IMR-90 (cell line): ENCODE measurements at regions not wholly inside any gene's neighbourhood (a gene's known extent, or its start where the extent isn't known, plus 50 kb on each side); places are given as distances from the start of the nearest gene placed in this dataset.

ENCODE experiments used
- ATAC-seq: fragments of 200-7000 bp; cut with Tn5 transposase; 2 replicates; pipeline ENCODE4 v1.9.1; 2020; ENCODE audit warnings: low read depth, mild to moderate bottlenecking, moderate library complexity
- BruUV-seq: library from RNA; stranded (reverse); fragments of 400-500 nt; replicated peaks from 2 replicates; lab custom pipeline; 2021; lab: Mats Ljungman, UMichigan
- CTCF ChIA-PET: fragments of 300-600 bp; formaldehyde crosslinking; extraction: SDS; loops from one replicate; lab custom pipeline; 2021; ENCODE audit warnings: antibody characterized with exemption; lab: Yijun Ruan, JAX
- POLR2A ChIA-PET: fragments of 300-600 bp; sonication (Branson Sonifier 250); formaldehyde crosslinking; loops from one replicate; lab custom pipeline; 2022; ENCODE audit warnings: antibody characterized with exemption; ENCODE audit not compliant: unreplicated experiment; lab: Charles Lee
- DNase-seq: peaks from one replicate; pipeline ENCODE4 v3.0.0; 2013
- H2AFZ ChIP-seq: replicated peaks from 2 replicates; pipeline ENCODE3; 2013; ENCODE audit warnings: low read length, mild to moderate bottlenecking; ENCODE audit not compliant: poor library complexity
- H2AK5ac ChIP-seq: 2 replicates; pipeline ENCODE4 v1.6.1; 2013; ENCODE audit warnings: low read depth, low read length, inconsistent platforms
- H2AK9ac ChIP-seq: replicated peaks from 2 replicates; pipeline ENCODE3; 2013; ENCODE audit warnings: mild to moderate bottlenecking, low read depth, low read length, moderate library complexity; ENCODE audit not compliant: poor library complexity
- H2BK120ac ChIP-seq: 2 replicates; pipeline ENCODE4 v1.6.1; 2013; ENCODE audit warnings: low read depth, low read length, inconsistent platforms
- H2BK15ac ChIP-seq: 3 replicates; pipeline ENCODE4 v1.6.1; 2013; ENCODE audit warnings: low read depth, low read length, inconsistent platforms
- H2BK20ac ChIP-seq: 2 replicates; pipeline ENCODE4 v1.6.1; 2013; ENCODE audit warnings: low read depth, mild to moderate bottlenecking, inconsistent platforms, low read length, moderate library complexity
- H2BK5ac ChIP-seq: 2 replicates; pipeline ENCODE4 v1.6.1; 2013; ENCODE audit warnings: mild to moderate bottlenecking, low read depth, low read length, inconsistent platforms; ENCODE audit not compliant: poor library complexity, severe bottlenecking
- H3K14ac ChIP-seq: replicated peaks from 2 replicates; pipeline ENCODE4 v1.6.1; 2013; ENCODE audit warnings: low read depth, low read length, inconsistent platforms
- H3K18ac ChIP-seq: 2 replicates; pipeline ENCODE4 v1.6.1; 2013; ENCODE audit warnings: low read depth, low read length, control low read depth
- H3K23ac ChIP-seq: 2 replicates; pipeline ENCODE4 v1.6.1; 2013; ENCODE audit warnings: low read depth, low read length, inconsistent platforms
- H3K27ac ChIP-seq: 2 replicates; pipeline ENCODE4 v1.5.1; 2013; ENCODE audit warnings: mild to moderate bottlenecking, control low read depth, low read length; ENCODE audit not compliant: insufficient read depth
- H3K27me3 ChIP-seq: 2 replicates; pipeline ENCODE4 v1.6.1; 2013; ENCODE audit warnings: low read length; ENCODE audit not compliant: control insufficient read depth, insufficient read depth
- H3K36me3 ChIP-seq: 2 replicates; pipeline ENCODE4 v1.6.1; 2013; ENCODE audit warnings: low read length, mixed read lengths; ENCODE audit not compliant: control insufficient read depth, insufficient read depth
- H3K4ac ChIP-seq: 2 replicates; pipeline ENCODE4 v1.6.1; 2013; ENCODE audit warnings: low read depth, low read length, inconsistent platforms
- H3K4me1 ChIP-seq: 2 replicates; pipeline ENCODE4 v1.6.1; 2013; ENCODE audit warnings: low read length, mixed read lengths; ENCODE audit not compliant: control insufficient read depth, insufficient read depth
- H3K4me2 ChIP-seq: 2 replicates; pipeline ENCODE4 v1.6.1; 2013; ENCODE audit warnings: low read depth, mild to moderate bottlenecking, control low read depth, low read length, moderate library complexity
- H3K4me3 ChIP-seq: 2 replicates; pipeline ENCODE4 v1.5.1; 2013; ENCODE audit warnings: low read depth, mild to moderate bottlenecking, control low read depth, low read length, moderate library complexity; ENCODE audit not compliant: insufficient read depth
- H3K56ac ChIP-seq: 2 replicates; pipeline ENCODE4 v1.6.1; 2013; ENCODE audit warnings: low read length, inconsistent platforms; ENCODE audit not compliant: insufficient read depth; ENCODE audit errors: extremely low read depth
- H3K79me1 ChIP-seq, 2 experiments: 2 replicates each; pipeline ENCODE4 v1.6.1; 2013; ENCODE audit warnings: low read length in 2 of 2, inconsistent platforms in 1 of 2, low read depth in 1 of 2
- H3K9ac ChIP-seq: 2 replicates; pipeline ENCODE4 v1.6.1; 2013; ENCODE audit warnings: low read depth, low read length, control low read depth
- H3K9me1 ChIP-seq: 2 replicates; pipeline ENCODE4 v1.6.1; 2013; ENCODE audit warnings: low read length, inconsistent platforms; ENCODE audit not compliant: insufficient read depth
- H3K9me3 ChIP-seq: 2 replicates; pipeline ENCODE4 v1.6.1; 2013; ENCODE audit warnings: low read length; ENCODE audit not compliant: control insufficient read depth, insufficient read depth
- H4K20me1 ChIP-seq: 2 replicates; pipeline ENCODE4 v1.6.1; 2013; ENCODE audit warnings: low read length, inconsistent platforms; ENCODE audit not compliant: insufficient read depth
- H4K5ac ChIP-seq: 2 replicates; pipeline ENCODE4 v1.6.1; 2013; ENCODE audit warnings: mild to moderate bottlenecking, low read depth, low read length, control low read depth
- H4K8ac ChIP-seq, 2 experiments: 2 replicates each; pipeline ENCODE4 v1.6.1; 2013; ENCODE audit warnings: low read depth in 2 of 2, low read length in 2 of 2, control low read depth in 1 of 2, inconsistent platforms in 1 of 2
- H4K91ac ChIP-seq: 2 replicates; pipeline ENCODE4 v1.6.1; 2013; ENCODE audit warnings: low read depth, low read length, inconsistent platforms; ENCODE audit not compliant: insufficient read depth
- BHLHE40 ChIP-seq: fragments of 150-350 bp; IDR thresholded peaks from 2 replicates; pipeline ENCODE4 v1.6.1; 2016; ENCODE audit warnings: mild to moderate bottlenecking, low read depth, low read length
- CEBPB ChIP-seq: IDR thresholded peaks from 2 replicates; pipeline ENCODE4 v1.6.1; 2012; ENCODE audit warnings: low read depth, low read length, improper control_type of control experiment
- CTCF ChIP-seq: conservative IDR thresholded peaks from 2 replicates; pipeline ENCODE4 v1.5.1; 2012; ENCODE audit warnings: mild to moderate bottlenecking, low read depth, low read length, improper control_type of control experiment
- FOS ChIP-seq: fragments of 150-350 bp; IDR thresholded peaks from 2 replicates; pipeline ENCODE4 v1.6.1; 2016; ENCODE audit warnings: low read depth, low read length
- MAFK ChIP-seq: IDR thresholded peaks from 2 replicates; pipeline ENCODE4 v1.6.1; 2012; ENCODE audit warnings: low read depth, low read length, improper control_type of control experiment
- MAZ ChIP-seq: IDR thresholded peaks from 2 replicates; pipeline ENCODE4 v1.6.1; 2012; ENCODE audit warnings: low read depth, mild to moderate bottlenecking, low read length, improper control_type of control experiment, moderate library complexity, borderline replicate concordance
- MXI1 ChIP-seq: IDR thresholded peaks from 2 replicates; pipeline ENCODE4 v1.6.1; 2012; ENCODE audit warnings: low read depth, mild to moderate bottlenecking, low read length, moderate library complexity, borderline replicate concordance
- NFE2L2 ChIP-seq: fragments of 150-350 bp; IDR thresholded peaks from 2 replicates; pipeline ENCODE4 v1.6.1; 2016; ENCODE audit warnings: low read depth, mild to moderate bottlenecking, low read length
- POLR2A ChIP-seq: IDR thresholded peaks from 2 replicates; pipeline ENCODE4 v1.6.1; 2012; ENCODE audit warnings: mild to moderate bottlenecking, low read depth, low read length
- RAD21 ChIP-seq: IDR thresholded peaks from 2 replicates; pipeline ENCODE4 v1.6.1; 2012; ENCODE audit warnings: low read length, improper control_type of control experiment
- RFX5 ChIP-seq: IDR thresholded peaks from 2 replicates; pipeline ENCODE4 v1.8.0; 2012; ENCODE audit warnings: low read depth, mild to moderate bottlenecking, low read length, moderate library complexity
- SMC3 ChIP-seq: fragments of 150-350 bp; IDR thresholded peaks from 2 replicates; pipeline ENCODE4 v1.6.1; 2016; ENCODE audit warnings: low read depth, mild to moderate bottlenecking, antibody characterized with exemption, low read length, moderate library complexity
- WGBS, 2 experiments: methylation state at CpG; one replicate each; pipeline versions ENCODE4 v1.1.5 to v1.1.7; 2013; ENCODE audit warnings: missing lambda C conversion rate in 2 of 2; ENCODE audit not compliant: insufficient read length in 1 of 2; ENCODE audit errors: extremely low coverage in 2 of 2; 5-methylcytosine and 5-hydroxymethylcytosine counted together
- dilution Hi-C: fragments of 300-500 bp; cut with HindIII; formaldehyde crosslinking; loops from one replicate; pipeline ENCODE4 v1.14.3; 2018; ENCODE audit warnings: low sequenced_read_pairs; ENCODE audit not compliant: unreplicated experiment
- in situ Hi-C: fragments of 300-500 bp; cut with MboI; formaldehyde crosslinking; loops from 3 replicates; pipeline ENCODE4 v1.14.3; 2019; ENCODE audit warnings: low sequenced_read_pairs, inconsistent platforms, mixed read lengths
- intact Hi-C: fragments of 100-400 bp; cut with micrococcal nuclease; formaldehyde crosslinking; loops from 2 replicates; pipeline ENCODE4 v1.10.0; 2022
- TF ChIP-seq, protein P1 (sequence below): fragments of 150-350 bp; IDR thresholded peaks from 2 replicates; pipeline ENCODE4 v1.6.1; 2016; ENCODE audit warnings: low read depth, mild to moderate bottlenecking, low read length, moderate library complexity, borderline replicate concordance

DNA sequence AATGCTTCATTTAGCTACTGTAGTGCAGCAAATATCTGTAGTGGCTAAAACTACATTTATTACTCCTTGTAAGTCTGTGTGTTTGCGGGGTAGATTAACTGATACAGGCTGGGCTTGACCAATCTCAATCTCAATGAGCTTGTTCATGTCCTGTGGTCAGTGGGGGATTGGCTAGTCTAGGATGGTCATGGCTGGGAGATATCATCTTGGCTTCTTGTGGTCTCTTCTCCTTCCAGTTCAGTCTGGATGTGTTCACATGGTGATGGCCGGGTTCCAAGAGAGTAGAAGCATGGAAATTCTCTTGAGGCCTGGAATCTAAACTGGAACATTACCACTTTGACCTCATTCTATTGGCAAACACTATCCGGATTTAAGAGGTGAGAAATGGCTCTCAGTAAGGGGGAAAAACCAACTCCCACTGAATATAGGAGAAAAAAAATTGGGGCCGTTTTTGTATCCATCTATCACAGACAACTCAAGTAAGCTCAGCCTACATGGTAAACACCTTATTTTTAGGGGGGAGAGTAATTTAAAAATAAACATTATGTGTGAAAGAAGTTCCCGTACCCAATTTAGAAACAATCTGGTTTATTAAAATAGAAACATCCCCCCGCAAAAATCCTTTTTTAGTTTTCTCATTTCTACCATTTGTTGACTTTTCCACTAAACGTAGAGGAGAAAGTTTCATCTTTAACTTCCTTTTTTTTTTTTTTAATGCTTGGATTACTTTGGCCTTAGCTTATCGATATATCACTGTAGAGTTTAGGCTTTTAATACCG is 284.9 kb upstream of the TBC1D5 start:
- H3K4me2 ChIP-seq, result no peak overlapping the region
- no peak overlapping the region for H2AK5ac ChIP-seq
- H3K14ac ChIP-seq, result no peak overlapping the region
- H3K4ac ChIP-seq, result no peak overlapping the region
- in situ Hi-C loops (no loop called here), intact Hi-C loops (no loop called here), dilution Hi-C loops (no loop called here)
- DNase-seq (no peak), ATAC-seq (no peak)
- no TSS peak for BruUV-seq
- no peak overlapping the region for H4K8ac ChIP-seq
- H3K9me1 ChIP-seq, result no peaks in the 10 kb centered on the region
- H3K56ac ChIP-seq, result no peak overlapping the region
- no CpG with 5 or more reads among the region's 9 CpGs for WGBS, 2 experiments
- no peak overlapping the region for H2BK20ac ChIP-seq
- H3K4me1 ChIP-seq, result no peaks in the 10 kb centered on the region
- H4K5ac ChIP-seq, result no peak overlapping the region
- no peak overlapping the region for H4K91ac ChIP-seq
- no peaks in the 10 kb centered on the region for H3K36me3 ChIP-seq
- no peak overlapping the region for H3K18ac ChIP-seq
- ChIA-PET POLR2A (no interaction called here), CTCF (no interaction called here)
- no peaks in the 10 kb centered on the region for H4K20me1 ChIP-seq
- no peaks in the 10 kb centered on the region for H3K27me3 ChIP-seq
- no peak overlapping the region for H3K9ac ChIP-seq
- H2BK5ac ChIP-seq, result no peak overlapping the region
- no peak overlapping the region for H2BK120ac ChIP-seq
- H3K4me3 ChIP-seq, result no peak overlapping the region
- H2AFZ ChIP-seq, result no peak overlapping the region
- H2BK15ac ChIP-seq, result no peak overlapping the region
- H3K79me1 ChIP-seq, result no peaks in the 10 kb centered on the region
- no peak overlapping the region for H3K27ac ChIP-seq
- H3K23ac ChIP-seq, result no peak overlapping the region
- TF ChIP-seq CTCF, result no peak
- no peak for TF ChIP-seq MAZ
- no peak for TF ChIP-seq BHLHE40
- TF ChIP-seq MAFK, result no peak
- TF ChIP-seq RAD21, result no peak
- no peak for TF ChIP-seq FOS
- no peak for TF ChIP-seq SMC3
- TF ChIP-seq POLR2A, result no peak
- TF ChIP-seq RFX5, result no peak
- no peak for TF ChIP-seq MXI1
- TF ChIP-seq CEBPB, result no peak
- no peak for TF ChIP-seq NFE2L2
- TF ChIP-seq, protein P1, sequence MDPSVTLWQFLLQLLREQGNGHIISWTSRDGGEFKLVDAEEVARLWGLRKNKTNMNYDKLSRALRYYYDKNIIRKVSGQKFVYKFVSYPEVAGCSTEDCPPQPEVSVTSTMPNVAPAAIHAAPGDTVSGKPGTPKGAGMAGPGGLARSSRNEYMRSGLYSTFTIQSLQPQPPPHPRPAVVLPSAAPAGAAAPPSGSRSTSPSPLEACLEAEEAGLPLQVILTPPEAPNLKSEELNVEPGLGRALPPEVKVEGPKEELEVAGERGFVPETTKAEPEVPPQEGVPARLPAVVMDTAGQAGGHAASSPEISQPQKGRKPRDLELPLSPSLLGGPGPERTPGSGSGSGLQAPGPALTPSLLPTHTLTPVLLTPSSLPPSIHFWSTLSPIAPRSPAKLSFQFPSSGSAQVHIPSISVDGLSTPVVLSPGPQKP, result no peak
- H2AK9ac ChIP-seq, result no peak overlapping the region
- no peaks in the 10 kb centered on the region for H3K9me3 ChIP-seq
